Right lobe of liver (tissue), 6 donors: ENCODE measurements at regions not wholly inside any gene's neighbourhood (a gene's known extent, or its start where the extent isn't known, plus 50 kb on each side); places are given as distances from the start of the nearest gene placed in this dataset.
A peak's percentile ranks its signal among the peaks of the same experiment; 100 is the strongest.
"Not testable (repeated sequence)": the region's sequence is repeated elsewhere in the genome, so short reads cannot be mapped to it uniquely, and the experiment has no call there.

Experiments
- ATAC-seq, 4 donors: fragments of 200-7000 bp; cut with Tn5 transposase; one replicate each; pipeline ENCODE4 v1.9.1; 2020; ENCODE audit warnings: mild to moderate bottlenecking in 4 of 4, moderate library complexity in 4 of 4
- DNase-seq, 3 donors: peaks; one replicate each; pipeline ENCODE4 v3.0.0-alpha.2; 2020
- H3K27ac ChIP-seq, 3 donors: fragments of 200-600 bp; one replicate each; pipeline ENCODE4 v1.8.0; 2022
- H3K27me3 ChIP-seq, 2 donors: fragments of 200-600 bp; one replicate each; pipeline ENCODE4 v1.8.0; 2022
- H3K36me3 ChIP-seq, 4 donors: fragments of 200-600 bp; sonication (generic) in 1 of 4; one replicate each; pipeline versions ENCODE4 v1.5.1 to v1.8.0; 2017 to 2022; ENCODE audit warnings: control low read depth in 1 of 4
- H3K4me1 ChIP-seq, 4 donors: fragments of 200-600 bp; sonication (generic) in 1 of 4; one replicate each; pipeline versions ENCODE4 v1.5.1 to v1.8.0; 2017 to 2022; ENCODE audit warnings: control low read depth in 1 of 4
- H3K4me3 ChIP-seq, 3 donors: fragments of 200-600 bp; one replicate each; pipeline ENCODE4 v1.8.0; 2022
- H3K9me3 ChIP-seq, 4 donors: fragments of 200-600 bp; sonication (generic) in 1 of 4; one replicate each; pipeline versions ENCODE4 v1.5.1 to v1.8.0; 2017 to 2022; ENCODE audit warnings: control low read depth in 1 of 4
- POLR2A ChIP-seq: fragments of 450-650 bp; IDR thresholded peaks from one replicate; pipeline ENCODE4 v1.6.1; 2017; ENCODE audit warnings: antibody characterized with exemption, mild to moderate bottlenecking
- WGBS: methylation state at CpG from one replicate; pipeline ENCODE4 v1.1.6; 2018; ENCODE audit warnings: low coverage, low lambda C conversion rate; ENCODE audit not compliant: insufficient coverage; ENCODE audit errors: missing lambda C conversion rate; 5-methylcytosine and 5-hydroxymethylcytosine counted together
- intact Hi-C, 2 donors: fragments of 100-400 bp; cut with DNase I; formaldehyde crosslinking; loops; one replicate each; pipeline versions ENCODE4 v1.11.2 to v1.14.1; 2022
- TF ChIP-seq, protein P1 (sequence below), 4 donors: fragments of 200-600 bp in 3 of 4; fragments of 450-650 bp in 1 of 4; IDR thresholded peaks; one replicate each; pipeline versions ENCODE4 v1.5.1 to v1.8.0; 2016 to 2022; ENCODE audit warnings: antibody characterized with exemption in 4 of 4, mild to moderate bottlenecking in 2 of 4
- donor health status: DM: no; HTN: yes; CAD: no.
- donor health status: DM: no; HTN: no; CAD: no.
- donor health status: DM: no; HTN: no; CAD: no.
- donor health status: DM: no; HTN: yes; CAD: no.
- donor health status: DM: no; HTN: yes; CAD: no.

DNA sequence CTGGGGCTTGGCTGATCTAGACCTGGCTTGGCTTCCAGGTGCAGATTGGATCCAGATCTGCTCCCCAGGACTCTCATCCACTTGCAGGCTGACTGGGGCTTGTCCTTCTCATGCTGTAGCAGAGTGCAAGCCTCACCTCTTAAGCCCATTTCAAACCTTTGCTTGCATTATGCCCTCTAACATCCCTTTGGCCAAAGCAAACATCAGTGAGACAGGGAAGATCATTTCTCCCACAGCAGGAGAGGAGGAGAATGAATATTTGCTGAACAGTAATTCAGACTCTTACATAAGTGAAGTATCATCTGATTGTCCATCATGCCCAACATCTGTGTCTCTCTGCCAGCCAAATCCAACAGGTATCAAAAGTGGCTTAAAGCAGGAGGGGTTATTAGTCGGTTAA, 194.9 kb downstream of the C9orf152 start:
- DNase-seq: no peak
- Histone ChIP-seq H3K36me3 (no peaks in the 10 kb centered on the region), H3K4me1 (no peaks in the 10 kb centered on the region), H3K9me3 (no peaks in the 10 kb centered on the region), H3K27me3 (no peaks in the 10 kb centered on the region), H3K27ac (no peak overlapping the region), H3K4me3 (no peak overlapping the region)
- intact Hi-C loops: no loop called here
- TF ChIP-seq, protein P1, sequence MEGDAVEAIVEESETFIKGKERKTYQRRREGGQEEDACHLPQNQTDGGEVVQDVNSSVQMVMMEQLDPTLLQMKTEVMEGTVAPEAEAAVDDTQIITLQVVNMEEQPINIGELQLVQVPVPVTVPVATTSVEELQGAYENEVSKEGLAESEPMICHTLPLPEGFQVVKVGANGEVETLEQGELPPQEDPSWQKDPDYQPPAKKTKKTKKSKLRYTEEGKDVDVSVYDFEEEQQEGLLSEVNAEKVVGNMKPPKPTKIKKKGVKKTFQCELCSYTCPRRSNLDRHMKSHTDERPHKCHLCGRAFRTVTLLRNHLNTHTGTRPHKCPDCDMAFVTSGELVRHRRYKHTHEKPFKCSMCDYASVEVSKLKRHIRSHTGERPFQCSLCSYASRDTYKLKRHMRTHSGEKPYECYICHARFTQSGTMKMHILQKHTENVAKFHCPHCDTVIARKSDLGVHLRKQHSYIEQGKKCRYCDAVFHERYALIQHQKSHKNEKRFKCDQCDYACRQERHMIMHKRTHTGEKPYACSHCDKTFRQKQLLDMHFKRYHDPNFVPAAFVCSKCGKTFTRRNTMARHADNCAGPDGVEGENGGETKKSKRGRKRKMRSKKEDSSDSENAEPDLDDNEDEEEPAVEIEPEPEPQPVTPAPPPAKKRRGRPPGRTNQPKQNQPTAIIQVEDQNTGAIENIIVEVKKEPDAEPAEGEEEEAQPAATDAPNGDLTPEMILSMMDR (IDR thresholded peaks at IDR 0.05): no peak
- no peak for TF ChIP-seq POLR2A
- peak in 3 of 4 donors; percentile 20 to 51 (median 45) for ATAC-seq
- 0% methylated on average over 1 of the region's 1 CpG for WGBS

DNA sequence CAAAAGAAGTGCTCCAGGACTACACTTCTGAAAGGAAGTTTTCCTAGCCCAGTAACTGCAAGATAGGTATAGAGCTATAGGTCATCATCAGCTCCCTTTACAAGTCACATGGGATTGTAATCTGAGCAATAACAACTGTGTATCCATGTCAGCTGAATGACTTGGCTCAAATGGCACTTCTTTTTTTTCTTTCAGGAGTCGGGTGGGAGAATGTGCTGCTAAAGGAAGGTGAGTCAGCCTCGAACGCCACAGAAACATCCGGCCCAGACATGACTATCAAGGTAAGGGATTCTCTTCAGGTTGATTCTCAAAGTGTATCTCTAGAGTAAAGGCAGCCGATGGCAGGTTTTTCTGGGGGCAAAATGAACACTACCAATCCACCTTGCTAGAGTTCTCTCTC, 192.2 kb downstream of the C9orf152 start:
- Histone ChIP-seq H3K27ac (peak overlapping the region in 1 of 3 donors; percentile 36), H3K36me3 (no peaks in the 10 kb centered on the region), H3K27me3 (no peaks in the 10 kb centered on the region), H3K4me1 (no peaks in the 10 kb centered on the region), H3K9me3 (no peaks in the 10 kb centered on the region), H3K4me3 (no peak overlapping the region)
- 37% methylated on average over 3 of the region's 5 CpGs for WGBS
- no peak for TF ChIP-seq POLR2A
- TF ChIP-seq, protein P1 (IDR thresholded peaks at IDR 0.05): no peak
- ATAC-seq: peak in 1 of 4 donors; percentile 15
- intact Hi-C loops: no loop called here
- no peak for DNase-seq

DNA sequence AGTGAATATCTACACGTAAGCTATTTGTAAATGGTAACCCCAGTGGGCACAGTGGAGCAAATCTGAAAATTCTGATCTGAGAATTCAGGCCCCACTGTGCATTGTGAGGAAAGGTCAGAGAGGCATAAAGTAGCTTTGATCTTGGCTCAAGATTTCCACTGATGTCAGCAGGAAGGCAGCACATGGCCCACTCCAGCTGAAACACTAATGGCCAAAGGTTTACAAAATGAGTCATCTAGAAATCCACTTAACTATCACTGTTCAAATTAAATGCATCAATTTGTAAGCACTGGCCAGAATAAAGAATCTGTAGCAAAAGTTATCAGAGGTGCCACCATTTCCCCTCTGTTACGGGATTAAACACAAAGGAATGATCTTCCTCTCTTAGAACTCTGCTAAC, 191.6 kb downstream of the C9orf152 start:
- intact Hi-C loops: no loop called here
- Histone ChIP-seq H3K27ac (peak overlapping the region in 1 of 3 donors; percentile 36), H3K36me3 (no peaks in the 10 kb centered on the region), H3K4me3 (no peak overlapping the region), H3K27me3 (no peaks in the 10 kb centered on the region), H3K9me3 (no peaks in the 10 kb centered on the region), H3K4me1 (no peaks in the 10 kb centered on the region)
- peak in 3 of 4 donors; percentile 63 to 93 (median 68) for ATAC-seq
- no peak for TF ChIP-seq POLR2A
- TF ChIP-seq, protein P1 (IDR thresholded peaks at IDR 0.05): no peak
- WGBS: 71% methylated on average over 2 of the region's 2 CpGs
- no peak for DNase-seq

DNA sequence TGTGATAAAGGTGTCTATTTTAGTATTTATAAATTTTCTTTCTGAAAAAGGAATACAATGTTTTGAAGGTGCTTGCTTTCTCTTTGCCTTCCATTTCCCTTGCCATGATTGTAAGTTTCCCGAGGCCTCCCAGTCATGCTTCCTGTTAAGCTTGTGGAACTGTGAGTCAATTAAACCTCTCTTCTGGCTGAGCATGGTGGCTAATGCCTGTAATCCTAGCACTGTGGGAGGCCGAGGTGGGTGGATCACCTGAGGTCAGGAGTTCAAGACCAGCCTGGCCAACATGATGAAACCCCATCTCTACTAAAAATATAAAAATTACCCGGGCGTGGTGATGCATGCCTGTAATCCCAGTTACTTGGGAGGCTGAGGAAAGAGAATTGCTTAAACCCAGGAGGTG, 187.7 kb downstream of the C9orf152 start:
- 60% methylated on average over 4 of the region's 4 CpGs for WGBS
- H3K27ac ChIP-seq, H3K27me3 ChIP-seq, intact Hi-C loops, H3K4me1 ChIP-seq, DNase-seq, H3K36me3 ChIP-seq, H3K4me3 ChIP-seq, ATAC-seq, H3K9me3 ChIP-seq: not testable (repeated sequence)

DNA sequence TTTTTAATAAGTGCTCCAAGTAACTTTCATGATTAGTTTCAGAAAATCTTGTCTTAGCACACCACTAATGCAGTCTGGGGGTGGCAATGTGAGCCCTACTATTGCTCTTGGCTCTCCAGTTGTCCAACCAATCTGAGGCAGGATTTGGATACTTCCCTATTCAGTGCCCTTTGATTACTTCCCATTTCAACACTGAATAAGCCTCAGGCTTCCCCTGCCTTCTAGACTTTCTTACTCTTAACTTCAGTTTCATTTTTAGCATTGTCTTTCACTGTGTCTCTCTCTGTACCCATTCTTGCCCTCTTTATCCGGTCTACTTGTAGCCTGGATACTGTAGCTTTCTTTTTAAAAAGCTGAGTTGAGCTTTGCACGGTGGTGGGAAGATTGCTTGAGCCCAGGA, 186.1 kb downstream of the C9orf152 start:
- no peak overlapping the region for H3K27ac ChIP-seq
- H3K4me3 ChIP-seq: no peak overlapping the region
- TF ChIP-seq, protein P1 (IDR thresholded peaks at IDR 0.05): no peak
- no peak for TF ChIP-seq POLR2A
- H3K9me3 ChIP-seq: no peaks in the 10 kb centered on the region
- no peaks in the 10 kb centered on the region for H3K27me3 ChIP-seq
- ATAC-seq (peak; percentile 54 to 76 (median 68)), DNase-seq (no peak)
- 40% methylated on average over 2 of the region's 2 CpGs for WGBS
- H3K4me1 ChIP-seq: peaks cover 0 to 8% (median 2%) of the 10 kb centered on the region in 4 donors
- H3K36me3 ChIP-seq: no peaks in the 10 kb centered on the region
- intact Hi-C loops: no loop called here

DNA sequence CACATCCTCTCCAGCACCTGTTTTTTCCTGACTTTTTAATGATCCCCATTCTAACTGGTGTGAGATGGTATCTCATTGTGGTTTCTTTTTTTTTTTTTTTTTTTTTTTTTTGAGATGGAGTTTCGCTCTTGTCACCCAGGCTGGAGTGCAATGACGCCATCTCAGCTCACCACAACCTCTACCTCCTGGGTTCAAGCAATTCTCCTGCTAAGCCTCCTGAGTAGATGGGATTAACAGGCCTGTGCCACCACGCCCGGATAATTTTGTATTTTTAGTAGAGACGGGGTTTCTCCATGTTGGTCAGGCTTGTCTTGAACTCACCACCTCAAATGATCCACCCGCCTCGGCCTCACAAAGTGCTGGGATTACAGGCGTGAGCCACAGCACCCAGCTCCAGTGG, 184.7 kb downstream of the C9orf152 start:
- WGBS: 100% methylated on average over 3 of the region's 8 CpGs
- H3K9me3 ChIP-seq, intact Hi-C loops, H3K36me3 ChIP-seq, DNase-seq, H3K4me3 ChIP-seq, H3K27me3 ChIP-seq, H3K27ac ChIP-seq, ATAC-seq: not testable (repeated sequence)
- peaks cover 0 to 19% (median 8%) of the 10 kb centered on the region in 4 donors for H3K4me1 ChIP-seq
